ENCODE measurements at regions not wholly inside any gene's neighbourhood (a gene's known extent, or its start where the extent isn't known, plus 50 kb on each side); places are given as distances from the start of the nearest gene placed in this dataset.

- Histone ChIP-seq H3K27me3 (ENCODE audit: insufficient read depth, low read length) (no peaks in the 10 kb centered on the region), H3K9me2 (ENCODE audit: low read depth, low read length) (no peaks in the 10 kb centered on the region), H3K9me3 (ENCODE audit: low read length) (no peaks in the 10 kb centered on the region), H3F3A (ENCODE audit: insufficient read depth, low read length) (no peaks in the 10 kb centered on the region), H4K20me1 (ENCODE audit: insufficient read depth, low read length) (no peaks in the 10 kb centered on the region), H3K4me1 (ENCODE audit: insufficient read depth, low read length, severe bottlenecking) (no peaks in the 10 kb centered on the region), H3K79me2 (ENCODE audit: insufficient read depth, low read length) (no peaks in the 10 kb centered on the region), H3K4me2 (ENCODE audit: low read length) (no peak overlapping the region), H3K36me3 (ENCODE audit: insufficient read depth, low read length) (no peaks in the 10 kb centered on the region), H3K27ac (ENCODE audit: low read depth, low read length, poor library complexity, severe bottlenecking) (no peak overlapping the region), H2AFZ (ENCODE audit: low read length) (no peak overlapping the region), H3K4me3 (ENCODE audit: low read depth, low read length, poor library complexity, severe bottlenecking) (no peak overlapping the region), H3K9ac (ENCODE audit: low read length) (no peak overlapping the region)
- TF ChIP-seq EZH2 (IDR thresholded peaks at IDR 0.05; ENCODE audit: borderline replicate concordance, low read length): no peak
- no peak for TF ChIP-seq CTCF (IDR thresholded peaks at IDR 0.05; ENCODE audit: low read length)
Measured at GRCh38 chr11:25755381-25755780, 576.5 kb upstream of the ANO3 start.

GRCh38 chr11:25755918-25756584, 575.9 kb upstream of the ANO3 start:
- Histone ChIP-seq H3K4me3 (ENCODE audit: low read depth, low read length, poor library complexity, severe bottlenecking) (no peak overlapping the region), H4K20me1 (ENCODE audit: insufficient read depth, low read length) (no peaks in the 10 kb centered on the region), H3K27me3 (ENCODE audit: insufficient read depth, low read length) (no peaks in the 10 kb centered on the region), H3K9ac (ENCODE audit: low read length) (no peak overlapping the region), H3K79me2 (ENCODE audit: insufficient read depth, low read length) (no peaks in the 10 kb centered on the region), H3K27ac (ENCODE audit: low read depth, low read length, poor library complexity, severe bottlenecking) (no peak overlapping the region), H2AFZ (ENCODE audit: low read length) (no peak overlapping the region), H3F3A (ENCODE audit: insufficient read depth, low read length) (no peaks in the 10 kb centered on the region), H3K9me2 (ENCODE audit: low read depth, low read length) (no peaks in the 10 kb centered on the region), H3K4me1 (ENCODE audit: insufficient read depth, low read length, severe bottlenecking) (no peaks in the 10 kb centered on the region), H3K9me3 (ENCODE audit: low read length) (no peaks in the 10 kb centered on the region), H3K36me3 (ENCODE audit: insufficient read depth, low read length) (no peaks in the 10 kb centered on the region), H3K4me2 (ENCODE audit: low read length) (no peak overlapping the region)
- TF ChIP-seq CTCF (IDR thresholded peaks at IDR 0.05; ENCODE audit: low read length): no peak
- TF ChIP-seq EZH2 (IDR thresholded peaks at IDR 0.05; ENCODE audit: borderline replicate concordance, low read length): no peak

GRCh38 chr11:25758145-25758661, 573.7 kb upstream of the ANO3 start:
- Histone ChIP-seq H3K27me3 (ENCODE audit: insufficient read depth, low read length) (no peaks in the 10 kb centered on the region), H3K27ac (ENCODE audit: low read depth, low read length, poor library complexity, severe bottlenecking) (no peak overlapping the region), H3K4me1 (ENCODE audit: insufficient read depth, low read length, severe bottlenecking) (no peaks in the 10 kb centered on the region), H3K9me3 (ENCODE audit: low read length) (no peaks in the 10 kb centered on the region), H3K4me3 (ENCODE audit: low read depth, low read length, poor library complexity, severe bottlenecking) (no peak overlapping the region), H2AFZ (ENCODE audit: low read length) (no peak overlapping the region), H3K4me2 (ENCODE audit: low read length) (no peak overlapping the region), H3K36me3 (ENCODE audit: insufficient read depth, low read length) (no peaks in the 10 kb centered on the region), H3K9me2 (ENCODE audit: low read depth, low read length) (no peaks in the 10 kb centered on the region), H3F3A (ENCODE audit: insufficient read depth, low read length) (no peaks in the 10 kb centered on the region), H4K20me1 (ENCODE audit: insufficient read depth, low read length) (no peaks in the 10 kb centered on the region), H3K79me2 (ENCODE audit: insufficient read depth, low read length) (no peaks in the 10 kb centered on the region), H3K9ac (ENCODE audit: low read length) (no peak overlapping the region)
- TF ChIP-seq EZH2 (IDR thresholded peaks at IDR 0.05; ENCODE audit: borderline replicate concordance, low read length) (no peak), CTCF (IDR thresholded peaks at IDR 0.05; ENCODE audit: low read length) (no peak)
